Thyroid gland (tissue), 4 donors: ENCODE measurements at regions not wholly inside any gene's neighbourhood (a gene's known extent, or its start where the extent isn't known, plus 50 kb on each side); places are given as distances from the start of the nearest gene placed in this dataset.

Experiments
- DNase-seq, 2 donors: peaks; one replicate each; pipeline ENCODE4 v3.0.0-alpha.2; 2019
- H3K27ac ChIP-seq, 3 donors: fragments of 200-600 bp; sonication (generic); 1 replicate in 2 of 3; 2 replicates in 1 of 3; pipeline ENCODE4 v1.5.1; 2016 to 2019; ENCODE audit warnings: mild to moderate bottlenecking in 1 of 3, moderate library complexity in 1 of 3
- H3K27me3 ChIP-seq: fragments of 200-600 bp; sonication (generic); one replicate; pipeline ENCODE4 v1.5.1; 2019
- H3K36me3 ChIP-seq, 2 donors: fragments of 200-600 bp; sonication (generic); one replicate each; pipeline ENCODE4 v1.5.1; 2016 to 2019
- H3K4me1 ChIP-seq, 2 donors: fragments of 200-600 bp; sonication (generic); one replicate each; pipeline ENCODE4 v1.5.1; 2017 to 2019
- H3K4me3 ChIP-seq, 3 donors: fragments of 200-600 bp; sonication (generic); replicated peaks in 1 of 3; 1 replicate in 2 of 3; 2 replicates in 1 of 3; pipeline ENCODE4 v1.5.1; 2016; ENCODE audit warnings: mild to moderate bottlenecking in 1 of 3
- H3K9me3 ChIP-seq: fragments of 200-600 bp; sonication (generic); one replicate; pipeline ENCODE4 v1.5.1; 2017
- CTCF ChIP-seq, 6 experiments: fragments of 200-600 bp in 3 of 6; fragments of 450-650 bp in 3 of 6; sonication (generic) in 3 of 6; IDR thresholded peaks; one replicate each; pipeline ENCODE4 v1.5.1; 2016 to 2019; ENCODE audit warnings: antibody characterized with exemption in 6 of 6, mild to moderate bottlenecking in 2 of 6, inconsistent platforms in 1 of 6, moderate library complexity in 1 of 6
- POLR2A ChIP-seq, 2 donors: fragments of 450-650 bp; IDR thresholded peaks; one replicate each; pipeline ENCODE4 v1.6.1; 2017; ENCODE audit warnings: antibody characterized with exemption in 2 of 2, mild to moderate bottlenecking in 2 of 2, moderate library complexity in 1 of 2
- WGBS, 2 donors: methylation state at CpG; one replicate each; pipeline ENCODE4 v1.1.5; 2017; 5-methylcytosine and 5-hydroxymethylcytosine counted together
- intact Hi-C: fragments of 100-400 bp; cut with DNase I; formaldehyde crosslinking; loops from one replicate; pipeline ENCODE4 v1.15.1; 2023

- TF ChIP-seq POLR2A (IDR thresholded peaks at IDR 0.05), result no peak
- TF ChIP-seq CTCF (IDR thresholded peaks at IDR 0.05), result no peak
- no peak for DNase-seq
- Histone ChIP-seq H3K36me3 (no peaks in the 10 kb centered on the region), H3K27me3 (no peaks in the 10 kb centered on the region), H3K4me3 (no peak overlapping the region), H3K4me1 (peaks cover 4 to 10% of the 10 kb centered on the region in 2 donors), H3K27ac (peak overlapping the region in 1 of 3 donors; percentile 30), H3K9me3 (no peaks in the 10 kb centered on the region)
- intact Hi-C loops, result no loop called here
- WGBS, 2 donors, result 73 to 76% methylated on average over 8 of the region's 8 CpGs
Measured at GRCh38 chr1:23628951-23629387, 62.6 kb upstream of the RPL11 start.

GRCh38 chr1:23627069-23627735 lies 64.4 kb upstream of the RPL11 start:
- no peaks in the 10 kb centered on the region for H3K36me3 ChIP-seq
- peaks cover 4 to 5% of the 10 kb centered on the region in 2 donors for H3K4me1 ChIP-seq
- intact Hi-C loops, result no loop called here
- H3K9me3 ChIP-seq, result no peaks in the 10 kb centered on the region
- peak overlapping the region; percentile 78 to 88 (median 79) for H3K27ac ChIP-seq
- DNase-seq, result peak; percentile 89 to 91
- TF ChIP-seq POLR2A (IDR thresholded peaks at IDR 0.05), result peak in 1 of 2 donors; percentile 66
- no peak for TF ChIP-seq CTCF (IDR thresholded peaks at IDR 0.05)
- H3K27me3 ChIP-seq, result no peaks in the 10 kb centered on the region
- H3K4me3 ChIP-seq, result peak overlapping the region in 1 of 3 donors; percentile 19
- WGBS, 2 donors, result 44 to 55% methylated on average over 11 of the region's 11 CpGs

GRCh38 chr1:23625929-23626535 lies 65.6 kb upstream of the RPL11 start:
- Histone ChIP-seq H3K27ac (peak overlapping the region in 2 of 3 donors; percentile 79 to 88), H3K4me3 (no peak overlapping the region), H3K36me3 (no peaks in the 10 kb centered on the region), H3K4me1 (peaks cover 4 to 5% of the 10 kb centered on the region in 2 donors), H3K9me3 (no peaks in the 10 kb centered on the region), H3K27me3 (no peaks in the 10 kb centered on the region)
- TF ChIP-seq POLR2A (IDR thresholded peaks at IDR 0.05), result no peak
- no peak for TF ChIP-seq CTCF (IDR thresholded peaks at IDR 0.05)
- intact Hi-C loops, result no loop called here
- 83 to 84% methylated on average over 1 of the region's 1 CpG for WGBS, 2 donors
- no peak for DNase-seq

- no peak overlapping the region for H3K27ac ChIP-seq
- H3K27me3 ChIP-seq, result no peaks in the 10 kb centered on the region
- no peak overlapping the region for H3K4me3 ChIP-seq
- no peak for TF ChIP-seq CTCF (IDR thresholded peaks at IDR 0.05)
- TF ChIP-seq POLR2A (IDR thresholded peaks at IDR 0.05), result no peak
- WGBS, 2 donors, result 96% methylated on average over 4 of the region's 4 CpGs
- no peaks in the 10 kb centered on the region for H3K9me3 ChIP-seq
- H3K36me3 ChIP-seq, result no peaks in the 10 kb centered on the region
- intact Hi-C loops, result no loop called here
- peaks cover 4 to 5% of the 10 kb centered on the region in 2 donors for H3K4me1 ChIP-seq
- no peak for DNase-seq
Measured at GRCh38 chr1:23625459-23625858, 66.1 kb upstream of the RPL11 start.

GRCh38 chr1:23624440-23624839 lies 65.1 kb upstream of the ID3 start:
- no peak for DNase-seq
- 78 to 79% methylated on average over 4 of the region's 4 CpGs for WGBS, 2 donors
- Histone ChIP-seq H3K27me3 (no peaks in the 10 kb centered on the region), H3K36me3 (no peaks in the 10 kb centered on the region), H3K27ac (no peak overlapping the region), H3K4me3 (no peak overlapping the region), H3K9me3 (no peaks in the 10 kb centered on the region), H3K4me1 (peaks cover 8 to 11% of the 10 kb centered on the region in 2 donors)
- intact Hi-C loops, result no loop called here
- no peak for TF ChIP-seq CTCF (IDR thresholded peaks at IDR 0.05)
- TF ChIP-seq POLR2A (IDR thresholded peaks at IDR 0.05), result no peak
